HG02943 (cell line): ENCODE measurements at regions not wholly inside any gene's neighbourhood (a gene's known extent, or its start where the extent isn't known, plus 50 kb on each side); places are given as distances from the start of the nearest gene placed in this dataset.

Experiments
- ATAC-seq: cut with Tn5 transposase; IDR thresholded peaks from one replicate; pipeline ENCODE4 v1.9.1; 2021; ENCODE audit warnings: mild to moderate bottlenecking, low read depth, moderate library complexity; ENCODE audit not compliant: unreplicated experiment

GRCh38 chr5:96015709-96016108 lies 54.1 kb upstream of the ELL2 start:
- no peak for ATAC-seq

GRCh38 chr5:96014395-96014794 lies 52.7 kb upstream of the ELL2 start:
- no peak for ATAC-seq

- ATAC-seq = no peak
Observed at GRCh38 chr5:96013254-96013653, 51.6 kb upstream of the ELL2 start.

- no peak for ATAC-seq
Observed at GRCh38 chr5:96012399-96012798, 50.7 kb upstream of the ELL2 start.
